ENCODE measurements at regions not wholly inside any gene's neighbourhood (a gene's known extent, or its start where the extent isn't known, plus 50 kb on each side); places are given as distances from the start of the nearest gene placed in this dataset.

DNA sequence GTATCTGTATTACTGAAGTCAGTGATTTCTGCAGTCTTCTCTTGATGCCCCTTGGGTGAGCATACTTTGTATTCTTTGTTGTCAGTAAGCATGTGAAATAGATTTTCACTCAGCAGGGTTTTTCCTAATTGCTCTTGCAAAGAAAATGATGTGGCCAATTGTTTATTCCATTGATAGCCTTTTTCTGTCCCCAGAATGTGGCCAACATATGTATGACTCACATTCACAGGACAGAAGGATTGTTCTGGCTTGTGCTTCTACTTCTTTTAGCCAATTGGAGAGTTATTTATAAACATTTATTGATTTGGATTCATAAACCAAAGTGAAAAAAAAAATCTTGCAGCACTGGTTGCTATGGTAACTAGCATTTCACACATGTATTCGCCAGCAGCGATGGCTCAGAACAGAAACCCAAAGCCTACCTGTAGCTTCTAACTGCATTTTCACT is 54.4 kb upstream of the RBM24 start:
- intact Hi-C loops (cut with DNase I): no loop called here
- Histone ChIP-seq H3K4me3 (replicated peaks in 1 of 3) (no peak overlapping the region), H3K27ac (no peak overlapping the region), H3K4me1 (no peaks in the 10 kb centered on the region), H3K27me3 (no peaks in the 10 kb centered on the region), H3K9me3 (no peaks in the 10 kb centered on the region), H3K36me3 (no peaks in the 10 kb centered on the region)
- DNase-seq: no peak
- TF ChIP-seq POLR2A (IDR thresholded peaks at IDR 0.05): no peak
- TF ChIP-seq, protein P1, sequence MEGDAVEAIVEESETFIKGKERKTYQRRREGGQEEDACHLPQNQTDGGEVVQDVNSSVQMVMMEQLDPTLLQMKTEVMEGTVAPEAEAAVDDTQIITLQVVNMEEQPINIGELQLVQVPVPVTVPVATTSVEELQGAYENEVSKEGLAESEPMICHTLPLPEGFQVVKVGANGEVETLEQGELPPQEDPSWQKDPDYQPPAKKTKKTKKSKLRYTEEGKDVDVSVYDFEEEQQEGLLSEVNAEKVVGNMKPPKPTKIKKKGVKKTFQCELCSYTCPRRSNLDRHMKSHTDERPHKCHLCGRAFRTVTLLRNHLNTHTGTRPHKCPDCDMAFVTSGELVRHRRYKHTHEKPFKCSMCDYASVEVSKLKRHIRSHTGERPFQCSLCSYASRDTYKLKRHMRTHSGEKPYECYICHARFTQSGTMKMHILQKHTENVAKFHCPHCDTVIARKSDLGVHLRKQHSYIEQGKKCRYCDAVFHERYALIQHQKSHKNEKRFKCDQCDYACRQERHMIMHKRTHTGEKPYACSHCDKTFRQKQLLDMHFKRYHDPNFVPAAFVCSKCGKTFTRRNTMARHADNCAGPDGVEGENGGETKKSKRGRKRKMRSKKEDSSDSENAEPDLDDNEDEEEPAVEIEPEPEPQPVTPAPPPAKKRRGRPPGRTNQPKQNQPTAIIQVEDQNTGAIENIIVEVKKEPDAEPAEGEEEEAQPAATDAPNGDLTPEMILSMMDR (IDR thresholded peaks at IDR 0.05): no peak
- WGBS, 2 donors: 74 to 76% methylated on average over 2 of the region's 2 CpGs

DNA sequence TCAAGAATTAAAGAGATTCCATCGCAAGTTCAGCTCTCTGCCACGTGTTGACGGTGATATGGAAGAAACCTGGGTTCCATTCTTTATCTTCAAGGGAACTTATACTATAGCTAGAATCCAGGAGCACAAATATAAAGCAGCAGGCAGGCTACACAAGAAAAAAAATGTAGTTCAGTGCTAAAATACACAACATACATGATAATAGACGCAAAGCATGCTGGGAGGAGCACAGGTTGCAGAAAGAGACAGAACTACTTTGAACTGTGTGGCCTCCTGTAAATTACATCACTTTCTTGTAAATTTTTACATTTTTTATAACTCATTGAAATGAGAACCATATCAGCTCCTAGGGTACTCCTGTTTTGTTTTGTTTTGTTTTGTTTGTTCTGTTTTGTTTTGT is 53.8 kb upstream of the RBM24 start:
- no peaks in the 10 kb centered on the region for H3K9me3 ChIP-seq
- H3K27me3 ChIP-seq: no peaks in the 10 kb centered on the region
- no peaks in the 10 kb centered on the region for H3K36me3 ChIP-seq
- no peak overlapping the region for H3K4me3 ChIP-seq (replicated peaks in 1 of 3)
- intact Hi-C loops (cut with DNase I): no loop called here
- no peak overlapping the region for H3K27ac ChIP-seq
- no peak for TF ChIP-seq POLR2A (IDR thresholded peaks at IDR 0.05)
- TF ChIP-seq, protein P1 (IDR thresholded peaks at IDR 0.05): no peak
- WGBS, 2 donors: 90 to 98% methylated on average over 4 of the region's 4 CpGs
- DNase-seq: no peak
- H3K4me1 ChIP-seq: no peaks in the 10 kb centered on the region

Data from thyroid gland (tissue), 4 donors.